ENCODE measurements at regions not wholly inside any gene's neighbourhood (a gene's known extent, or its start where the extent isn't known, plus 50 kb on each side); places are given as distances from the start of the nearest gene placed in this dataset.

GRCh38 chr3:135627057-135627456 is 338.5 kb upstream of the PPP2R3A start:
- TF ChIP-seq POLR2AphosphoS5 (IDR thresholded peaks at IDR 0.05) (no peak), CTCF (IDR thresholded peaks at IDR 0.05) (no peak), POLR2A (IDR thresholded peaks at IDR 0.05) (no peak), EP300 (IDR thresholded peaks at IDR 0.05; ENCODE audit: low read depth) (no peak)
